PC-3 (cell line): ENCODE measurements at regions not wholly inside any gene's neighbourhood (a gene's known extent, or its start where the extent isn't known, plus 50 kb on each side); places are given as distances from the start of the nearest gene placed in this dataset.

Experiments used
- EZH2 ChIP-seq: fragments of 300-600 bp; sonication (generic); IDR thresholded peaks from one replicate; pipeline ENCODE4 v1.6.1; 2017; ENCODE audit warnings: antibody characterized with exemption, mild to moderate bottlenecking, low read length; ENCODE audit not compliant: unreplicated experiment
- EZH2phosphoT487 ChIP-seq: fragments of 300-600 bp; sonication (generic); IDR thresholded peaks from 2 replicates; pipeline ENCODE4 v1.6.1; 2018; ENCODE audit warnings: mild to moderate bottlenecking, antibody characterized with exemption, low read length, borderline replicate concordance
- TF ChIP-seq, protein P1 (sequence below): fragments of 300-600 bp; sonication (generic); conservative IDR thresholded peaks from 2 replicates; pipeline ENCODE4 v1.5.1; 2017; ENCODE audit warnings: antibody characterized with exemption, low read depth, mild to moderate bottlenecking, low read length

DNA sequence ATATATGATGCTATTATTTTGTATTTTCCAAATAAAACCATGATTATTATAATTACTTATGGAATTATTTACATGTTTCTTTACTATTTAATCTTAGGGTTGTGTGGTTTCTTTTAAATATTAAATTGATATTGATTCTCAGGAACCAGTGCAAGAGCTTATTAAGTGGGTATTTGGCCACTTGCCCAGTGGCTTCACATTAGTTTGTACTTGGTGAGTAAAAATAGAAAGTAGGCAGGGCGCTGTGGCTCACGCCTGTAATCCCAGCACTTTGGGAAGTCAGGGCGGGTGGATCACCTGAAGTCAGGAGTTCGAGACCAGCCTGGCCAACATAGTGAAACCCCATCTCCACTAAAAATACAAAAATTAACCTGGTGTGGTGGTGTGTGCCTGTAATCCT, 497.1 kb downstream of the PTPRC start:
- TF ChIP-seq, protein P1, sequence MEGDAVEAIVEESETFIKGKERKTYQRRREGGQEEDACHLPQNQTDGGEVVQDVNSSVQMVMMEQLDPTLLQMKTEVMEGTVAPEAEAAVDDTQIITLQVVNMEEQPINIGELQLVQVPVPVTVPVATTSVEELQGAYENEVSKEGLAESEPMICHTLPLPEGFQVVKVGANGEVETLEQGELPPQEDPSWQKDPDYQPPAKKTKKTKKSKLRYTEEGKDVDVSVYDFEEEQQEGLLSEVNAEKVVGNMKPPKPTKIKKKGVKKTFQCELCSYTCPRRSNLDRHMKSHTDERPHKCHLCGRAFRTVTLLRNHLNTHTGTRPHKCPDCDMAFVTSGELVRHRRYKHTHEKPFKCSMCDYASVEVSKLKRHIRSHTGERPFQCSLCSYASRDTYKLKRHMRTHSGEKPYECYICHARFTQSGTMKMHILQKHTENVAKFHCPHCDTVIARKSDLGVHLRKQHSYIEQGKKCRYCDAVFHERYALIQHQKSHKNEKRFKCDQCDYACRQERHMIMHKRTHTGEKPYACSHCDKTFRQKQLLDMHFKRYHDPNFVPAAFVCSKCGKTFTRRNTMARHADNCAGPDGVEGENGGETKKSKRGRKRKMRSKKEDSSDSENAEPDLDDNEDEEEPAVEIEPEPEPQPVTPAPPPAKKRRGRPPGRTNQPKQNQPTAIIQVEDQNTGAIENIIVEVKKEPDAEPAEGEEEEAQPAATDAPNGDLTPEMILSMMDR: no peak
- TF ChIP-seq EZH2 (no peak), EZH2phosphoT487 (no peak)
